HG02642 (cell line): ENCODE measurements at regions not wholly inside any gene's neighbourhood (a gene's known extent, or its start where the extent isn't known, plus 50 kb on each side); places are given as distances from the start of the nearest gene placed in this dataset.
A peak's percentile ranks its signal among the peaks of the same experiment; 100 is the strongest.

Source experiments
- ATAC-seq: cut with Tn5 transposase; IDR thresholded peaks from one replicate; pipeline ENCODE4 v1.9.1; 2021; ENCODE audit warnings: mild to moderate bottlenecking; ENCODE audit not compliant: unreplicated experiment, poor library complexity

DNA sequence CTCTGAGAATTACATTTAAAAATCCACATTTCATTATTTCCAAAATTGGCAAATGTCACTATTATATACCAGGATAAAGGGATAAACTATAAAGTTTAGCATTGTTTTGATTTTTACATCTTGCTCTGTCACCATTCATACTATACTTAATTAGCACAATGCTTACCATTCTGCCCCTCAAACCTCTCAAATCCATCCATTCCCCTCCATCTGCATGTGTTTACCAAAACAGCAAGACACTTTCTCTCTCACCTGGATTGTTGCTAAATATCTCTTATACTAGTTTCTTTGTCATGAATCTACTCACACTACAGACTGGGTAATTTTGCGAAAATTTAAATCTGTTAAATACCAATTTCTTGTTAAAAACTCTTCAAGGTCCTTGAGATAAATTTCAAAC, 496.1 kb downstream of the NR4A2 start:
- no peak for ATAC-seq

DNA sequence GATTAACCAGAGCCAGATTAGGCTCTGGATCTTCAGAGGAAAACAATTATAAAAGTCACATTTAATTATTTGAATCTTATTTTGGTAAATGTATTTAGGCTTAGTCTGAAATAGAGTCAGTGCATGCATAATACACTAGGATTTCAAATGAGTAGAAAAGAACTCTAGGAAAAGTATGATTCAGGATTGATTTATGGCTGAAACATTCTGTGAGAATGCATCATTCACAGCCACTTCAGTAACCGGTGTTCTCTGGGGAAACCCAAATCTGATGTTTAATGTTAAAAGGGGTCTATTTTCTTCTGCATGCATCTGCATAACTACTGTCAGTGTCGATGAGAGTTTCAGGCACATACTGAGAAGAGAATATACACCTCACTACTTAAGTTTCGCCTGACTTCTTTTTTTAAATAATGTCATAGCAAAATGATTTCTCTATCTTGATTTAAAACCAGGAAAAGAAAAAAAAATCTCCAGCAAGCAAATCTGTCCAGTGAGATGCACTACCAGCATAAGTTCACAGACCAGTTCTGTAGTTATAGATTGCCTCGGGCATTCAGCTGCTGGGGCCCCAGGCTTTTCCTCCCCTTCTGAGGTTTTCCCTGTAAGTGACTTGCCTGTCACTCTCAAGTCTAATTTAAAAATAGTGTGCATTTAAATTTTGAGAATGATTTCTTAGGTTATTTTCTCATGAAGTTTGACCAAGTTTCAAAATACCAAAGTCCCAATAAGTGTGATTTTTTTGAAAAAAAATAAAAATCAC, 501.5 kb downstream of the NR4A2 start:
- no peak for ATAC-seq

DNA sequence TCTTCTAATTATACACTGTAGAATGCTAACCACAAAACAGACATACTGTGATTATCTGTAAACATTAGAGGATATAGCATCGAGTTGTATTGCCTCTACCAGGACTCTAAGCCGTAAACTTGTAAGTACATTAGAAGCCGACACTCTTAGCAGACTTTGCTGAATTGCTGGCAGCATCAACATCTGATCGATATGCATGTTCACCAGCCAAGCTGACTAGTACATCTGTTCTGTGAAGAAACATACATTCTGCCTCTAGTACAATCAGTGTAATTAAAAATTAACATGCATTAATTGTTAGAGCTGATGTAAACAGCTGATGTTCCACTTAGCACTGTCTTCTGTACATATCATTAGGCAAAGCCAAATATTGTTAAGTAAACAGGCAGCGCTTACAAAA, 502.2 kb downstream of the NR4A2 start:
- no peak for ATAC-seq

DNA sequence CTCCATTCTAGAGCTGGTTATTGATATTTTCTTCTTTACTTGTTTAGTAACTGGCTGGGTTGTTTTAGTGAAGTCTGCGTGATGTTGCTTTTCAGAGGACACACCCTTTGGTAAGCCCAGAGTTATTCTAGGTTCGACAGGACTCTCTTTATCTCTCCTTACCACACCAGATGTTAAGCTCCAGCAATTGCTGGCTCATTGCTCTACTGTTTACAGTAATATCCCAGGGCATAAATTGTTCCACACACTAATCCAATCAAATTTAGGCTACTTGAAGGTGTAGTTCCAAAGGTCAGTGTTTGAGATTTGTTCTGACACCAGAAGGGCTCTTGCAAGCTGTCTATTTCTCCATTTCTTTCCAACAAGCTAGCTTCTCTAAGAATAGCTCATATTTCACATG, 506.6 kb downstream of the NR4A2 start:
- no peak for ATAC-seq

DNA sequence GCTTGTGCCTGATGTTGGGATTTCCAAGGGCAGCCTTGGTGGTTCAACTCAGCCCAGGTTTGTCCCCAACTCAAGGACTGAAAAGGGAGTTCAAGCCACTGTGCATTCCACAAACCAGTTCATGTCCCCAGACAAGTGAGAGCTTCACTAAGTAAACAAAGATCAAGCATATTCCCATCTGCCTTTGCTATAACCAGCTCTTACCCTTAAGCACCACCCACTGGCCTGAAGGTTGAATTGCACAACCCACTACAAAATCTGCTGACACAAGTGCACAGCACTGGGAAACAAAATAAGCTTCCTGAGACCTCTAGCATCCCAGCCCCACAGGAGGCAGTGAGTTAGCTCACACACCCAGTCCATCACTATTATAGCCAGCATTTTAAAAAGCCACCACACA, 516.7 kb downstream of the NR4A2 start:
- peak; percentile 93 for ATAC-seq

DNA sequence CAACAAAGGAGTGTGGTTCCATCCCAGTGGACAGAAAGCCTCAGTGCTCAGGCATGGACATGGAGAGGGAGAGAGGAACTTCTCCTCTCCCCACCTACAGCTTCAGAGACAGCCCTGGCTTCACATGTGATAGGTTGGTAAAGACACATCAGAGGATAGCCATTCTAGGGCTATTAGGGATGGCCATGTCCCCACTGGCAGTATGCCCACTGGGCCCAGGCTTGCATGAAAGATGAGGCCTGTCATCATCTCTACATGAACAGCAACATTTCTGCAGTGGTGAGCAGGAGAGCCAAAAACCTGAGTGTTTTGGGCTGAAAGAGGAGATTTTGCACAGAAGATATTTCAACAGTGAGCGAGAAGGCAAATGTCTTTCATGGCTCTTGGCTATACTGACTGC, 517.2 kb downstream of the NR4A2 start:
- ATAC-seq: peak; percentile 6

DNA sequence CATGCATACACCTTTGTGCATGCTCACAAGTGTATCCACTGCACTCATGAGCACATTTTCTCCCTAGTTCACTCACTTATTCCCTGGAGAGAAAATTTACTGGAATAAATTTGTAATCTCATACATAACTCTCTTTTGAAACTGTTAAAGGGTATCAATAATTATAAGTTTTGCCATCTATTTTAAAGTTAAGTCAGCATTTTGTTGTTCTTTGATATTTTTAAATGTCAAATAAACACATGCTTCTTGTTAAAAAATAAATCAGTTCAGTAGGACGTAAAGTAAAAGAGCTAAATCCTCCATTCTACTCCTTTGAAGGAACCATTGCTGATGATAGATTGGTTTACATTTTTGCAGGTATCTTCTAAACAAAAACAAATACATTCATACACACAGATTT, 522.1 kb downstream of the NR4A2 start:
- no peak for ATAC-seq

DNA sequence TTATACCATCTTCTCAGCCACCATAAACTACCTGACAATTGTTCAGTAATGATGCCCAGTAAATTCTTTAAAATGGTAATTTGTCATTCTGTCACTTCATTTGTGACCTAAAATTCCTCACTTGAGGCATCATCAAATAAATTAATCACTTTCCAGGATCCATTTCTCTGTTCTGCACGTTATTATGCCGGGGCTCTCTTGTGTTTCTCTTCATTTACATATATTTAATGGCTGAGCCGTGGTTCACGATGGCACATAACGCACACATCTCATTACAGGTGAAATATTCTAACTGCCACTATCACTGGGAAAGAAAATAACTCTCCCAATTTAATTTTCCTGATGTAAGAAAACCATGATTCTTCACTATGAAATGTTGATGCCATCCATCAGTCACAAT, 529.6 kb downstream of the NR4A2 start:
- no peak for ATAC-seq

DNA sequence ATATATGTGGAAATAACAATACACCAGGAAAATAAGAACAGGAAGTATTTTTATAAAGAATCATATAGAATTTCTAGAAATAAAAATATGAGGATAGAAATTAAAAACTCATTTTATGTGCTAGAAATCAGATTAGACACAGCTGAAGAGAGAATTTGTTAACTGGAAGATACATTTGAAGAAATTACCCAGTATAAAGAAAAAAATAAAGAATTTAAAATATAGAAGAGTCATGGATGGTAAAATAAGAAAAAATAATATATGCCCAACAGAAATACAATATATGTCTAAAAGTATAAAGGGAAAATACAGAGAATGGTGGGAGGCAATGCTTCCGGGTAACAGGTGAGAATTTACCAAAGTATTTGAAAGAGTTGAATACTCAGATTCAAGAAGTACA, 539.9 kb downstream of the NR4A2 start:
- ATAC-seq: no peak

DNA sequence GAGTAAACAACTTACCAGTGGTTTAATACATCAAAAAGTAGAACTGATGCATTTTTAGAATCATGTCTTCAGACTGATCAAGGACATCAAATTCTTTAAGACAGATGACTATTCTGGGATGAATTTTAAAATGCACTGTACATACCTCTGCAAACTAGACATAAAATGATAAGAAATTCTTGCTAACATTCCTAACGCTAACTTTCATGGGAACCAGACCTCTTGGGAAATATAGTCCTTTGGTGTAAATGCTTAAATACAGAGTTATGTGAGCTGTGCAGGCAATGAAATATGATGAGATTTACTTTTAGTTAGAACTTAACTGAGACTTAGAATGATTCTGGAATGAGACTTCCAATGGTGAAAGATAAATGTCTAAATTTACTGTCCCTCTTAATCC, 562.0 kb downstream of the NR4A2 start:
- ATAC-seq: no peak

DNA sequence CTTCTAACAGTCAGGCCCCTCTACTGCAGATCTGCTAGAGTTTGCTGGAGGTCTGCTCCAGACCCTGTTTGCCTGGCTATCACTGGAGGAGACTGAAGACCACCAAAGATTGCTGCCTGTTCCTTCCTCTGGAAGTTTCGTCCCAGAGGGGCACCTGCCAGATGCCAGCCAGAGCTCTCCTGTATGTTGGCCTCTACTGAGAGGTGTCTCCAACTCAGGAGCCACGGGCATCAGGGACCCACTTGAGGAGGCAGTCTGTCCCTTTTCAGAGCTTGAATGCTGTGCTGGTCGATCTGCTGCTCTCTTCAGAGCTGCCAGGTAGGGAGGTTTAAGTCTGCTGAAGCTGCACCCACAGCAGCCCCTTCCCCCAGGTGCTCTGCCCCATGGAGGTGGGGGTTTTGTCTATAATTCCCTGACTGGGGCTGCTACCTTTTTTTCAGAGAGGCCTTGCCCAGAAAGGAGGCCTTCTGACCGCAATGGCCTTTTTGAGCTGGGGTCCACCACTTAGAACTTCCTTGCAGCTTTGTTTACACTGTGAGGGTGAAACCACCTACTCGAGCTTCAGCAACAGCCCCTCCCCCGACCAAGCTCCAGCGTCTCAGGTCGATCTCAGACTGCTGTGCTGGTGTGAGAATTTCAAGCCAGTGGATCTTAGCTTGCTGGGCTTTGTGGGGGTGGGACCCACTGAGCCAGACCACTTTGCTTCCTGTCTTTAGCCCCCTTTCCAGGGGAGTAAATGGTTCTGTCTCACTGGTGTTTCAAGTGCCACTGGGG, 566.0 kb downstream of the NR4A2 start:
- no peak for ATAC-seq

DNA sequence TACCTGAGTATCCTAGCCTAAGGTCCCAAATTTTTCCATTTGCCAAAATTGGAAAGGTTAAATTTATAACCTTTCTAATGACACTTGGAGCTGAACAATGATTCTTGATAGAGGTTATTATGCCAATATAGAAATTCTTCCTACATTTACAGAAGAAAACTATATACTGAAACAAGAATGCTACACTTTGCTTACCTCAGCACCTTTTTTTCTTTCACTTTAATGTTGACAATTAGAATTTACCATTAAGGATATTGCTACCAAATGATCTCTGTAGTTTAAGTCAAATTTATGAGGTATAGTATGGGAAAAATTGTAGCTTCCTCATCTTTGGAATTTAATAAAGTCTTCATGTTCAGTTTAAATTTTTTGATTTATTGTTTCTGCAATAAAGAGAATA, 577.0 kb downstream of the NR4A2 start:
- no peak for ATAC-seq

DNA sequence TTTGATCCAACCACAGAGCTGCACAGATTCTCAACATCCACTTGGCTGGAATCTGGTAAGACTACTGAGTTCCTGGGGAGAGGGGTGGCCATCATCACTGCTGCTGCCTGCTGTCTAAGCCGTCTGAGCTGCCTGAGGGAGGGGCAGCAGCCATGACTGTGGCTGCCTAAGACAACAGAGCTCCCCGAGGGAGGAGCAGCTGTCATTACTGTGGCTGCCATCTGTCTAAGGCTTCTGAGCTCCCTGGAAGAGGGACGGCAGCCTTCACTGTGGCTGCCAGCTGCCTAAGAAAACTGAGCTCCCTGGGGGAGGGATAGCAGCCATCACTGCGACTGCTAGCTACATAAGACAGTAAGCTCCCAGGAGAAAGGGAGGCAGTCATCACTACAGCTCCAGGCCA, 584.4 kb downstream of the NR4A2 start:
- ATAC-seq: no peak

DNA sequence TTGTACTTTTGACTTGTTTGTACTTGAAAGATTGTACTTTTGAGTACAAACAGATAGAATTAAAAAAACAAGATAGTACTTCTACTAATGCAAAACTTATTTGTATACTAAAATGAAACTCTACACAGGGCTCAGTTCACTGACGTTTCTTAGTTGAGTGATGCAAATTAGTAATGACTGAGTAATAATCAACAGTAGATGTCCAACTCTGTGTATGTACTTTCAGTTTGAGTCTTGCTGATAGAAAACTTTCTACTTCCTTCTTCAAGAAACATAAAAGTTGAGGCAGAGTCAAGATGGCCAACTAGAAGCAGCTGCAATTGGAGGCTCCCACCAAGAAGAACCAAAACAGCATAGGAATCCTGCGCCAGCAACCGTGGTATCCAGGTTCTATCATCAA, 585.0 kb downstream of the NR4A2 start:
- peak; percentile 59 for ATAC-seq

DNA sequence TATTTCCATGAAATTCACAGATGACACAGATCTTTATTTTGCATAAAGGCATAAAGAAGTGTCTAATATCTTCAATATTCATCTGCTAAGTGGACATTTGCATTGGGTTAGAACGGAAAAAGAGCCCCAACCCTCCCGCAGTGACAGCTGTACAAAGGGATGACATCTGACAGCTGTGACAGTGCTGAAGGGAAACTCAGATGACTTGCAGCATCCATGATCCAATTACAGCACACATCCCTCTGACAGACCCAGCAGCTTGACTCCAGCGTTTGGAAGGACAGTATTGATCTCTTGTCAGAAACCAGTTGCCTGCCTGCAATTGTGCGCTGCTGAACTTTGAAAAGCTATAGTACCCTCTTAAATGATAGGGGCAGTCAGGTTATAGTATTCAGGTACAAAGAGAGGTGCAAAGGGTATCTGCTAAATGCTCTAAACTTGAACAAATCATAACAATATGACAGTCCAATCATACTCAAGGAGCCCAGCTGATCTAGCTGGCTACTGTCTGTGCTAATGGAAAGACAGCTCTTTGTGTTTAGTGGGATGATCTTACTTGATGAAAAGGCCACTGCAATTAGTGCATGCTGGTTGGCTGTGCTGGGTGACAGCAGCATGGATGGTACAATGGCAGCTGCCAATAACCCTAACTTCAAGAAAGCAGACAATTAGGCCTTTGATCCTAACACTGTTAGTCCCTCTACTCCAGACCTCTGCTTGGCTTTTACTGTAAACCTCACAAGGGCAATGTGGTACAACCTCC, 599.2 kb downstream of the NR4A2 start:
- ATAC-seq: no peak

DNA sequence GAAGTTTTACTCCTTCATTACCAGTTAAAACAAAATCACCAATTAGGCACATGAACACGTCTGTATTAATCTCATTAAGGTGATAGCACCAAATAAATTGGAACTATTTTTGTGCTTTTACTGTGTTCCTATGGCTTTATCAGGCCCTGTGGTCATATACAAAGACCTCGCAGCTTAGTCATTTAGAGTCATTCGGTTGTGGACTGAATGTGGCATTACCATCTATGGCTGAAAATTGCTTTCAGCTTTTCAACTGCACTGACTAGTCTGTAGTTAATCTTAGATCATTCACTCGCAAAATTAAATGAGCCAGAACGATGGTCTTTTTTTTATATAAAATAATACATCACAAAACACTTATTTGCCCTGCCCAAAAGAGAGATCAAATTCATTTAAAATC, 601.7 kb downstream of the NR4A2 start:
- no peak for ATAC-seq

DNA sequence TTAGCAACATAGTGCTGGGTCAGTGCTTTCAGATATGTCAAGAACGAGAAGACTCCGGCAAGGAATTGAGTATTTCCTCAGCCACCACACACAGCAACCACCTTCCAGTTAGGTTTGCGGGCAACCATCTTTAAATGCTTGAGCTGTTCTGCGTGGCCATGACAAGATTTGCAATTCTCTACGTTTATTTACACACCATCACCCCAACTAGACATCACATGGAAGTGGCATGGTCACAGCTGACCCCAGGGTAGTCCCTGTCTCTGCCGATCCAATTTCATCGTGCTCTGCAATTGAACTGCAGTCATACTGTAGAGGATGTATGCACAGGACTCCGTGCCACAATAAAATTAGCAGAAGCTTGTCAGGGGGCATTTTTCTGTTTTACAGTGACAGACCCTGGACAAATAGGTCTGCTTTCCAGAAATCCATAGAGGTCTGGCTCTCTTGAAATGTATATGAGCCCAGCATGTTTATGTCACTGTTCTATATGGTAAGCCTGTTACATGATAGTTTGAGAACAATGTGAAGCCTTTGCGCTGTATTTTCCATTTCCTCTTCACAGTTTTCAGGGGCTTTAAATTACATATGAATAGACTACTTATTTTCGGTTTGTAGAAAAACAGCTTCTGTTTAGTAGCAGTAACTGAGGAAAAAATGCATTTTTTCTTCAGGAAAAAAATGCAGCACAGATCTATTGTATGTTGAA, 605.2 kb downstream of the NR4A2 start:
- no peak for ATAC-seq

DNA sequence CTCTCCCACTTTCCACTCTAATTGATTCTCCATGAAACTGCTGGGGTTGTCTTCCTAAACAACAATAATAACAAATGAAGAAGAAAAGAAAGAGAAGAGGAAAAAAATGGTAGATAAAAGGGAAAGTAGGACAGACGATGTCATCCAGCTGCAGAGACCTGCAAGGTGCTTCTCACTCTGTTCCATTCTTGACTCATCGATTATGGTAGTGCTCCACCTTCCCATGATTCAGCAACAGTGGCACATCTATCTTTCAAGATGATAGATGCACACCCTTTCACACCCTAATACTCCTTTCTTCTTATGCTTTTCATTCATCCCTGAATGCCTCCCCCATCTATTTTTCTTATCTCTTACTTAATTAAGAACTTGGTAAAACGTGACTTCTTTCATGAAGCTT, 610.2 kb downstream of the NR4A2 start:
- no peak for ATAC-seq

DNA sequence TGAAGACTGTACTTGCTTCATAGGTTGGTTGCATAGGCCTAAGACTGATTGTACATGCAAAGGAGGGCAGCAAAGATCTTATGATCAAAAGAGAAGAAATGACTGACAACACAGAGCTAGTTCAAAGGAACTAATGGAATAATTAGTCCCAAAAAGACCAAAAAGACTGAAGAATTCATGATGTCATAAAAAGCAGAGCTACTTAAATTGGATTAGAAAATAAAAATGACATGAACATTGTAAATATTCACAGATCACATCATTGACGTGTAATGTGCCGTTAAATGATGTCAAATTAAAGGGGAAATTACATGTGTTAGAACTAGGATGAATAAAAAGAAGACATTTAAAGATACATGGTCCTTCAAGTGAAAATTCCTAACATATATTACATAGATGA, 616.8 kb downstream of the NR4A2 start:
- no peak for ATAC-seq

DNA sequence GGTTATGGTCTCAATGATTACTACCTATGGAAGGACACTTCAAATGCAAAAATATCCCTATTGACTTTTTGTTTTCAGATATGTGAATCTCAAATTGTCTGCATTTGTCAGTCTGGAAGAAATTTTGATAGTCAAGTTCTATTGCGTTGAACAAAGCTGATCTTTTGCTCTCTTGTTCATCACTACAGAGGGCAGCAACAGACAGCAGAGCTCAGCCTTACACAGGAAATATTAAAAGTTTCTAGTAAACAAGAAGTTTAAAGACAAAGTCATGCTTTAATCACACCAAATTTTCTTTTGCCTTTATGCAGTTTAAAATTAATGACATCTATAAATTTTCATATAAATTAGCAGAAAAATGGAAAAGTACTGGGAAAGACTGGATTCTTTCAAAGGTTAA, 617.5 kb downstream of the NR4A2 start:
- ATAC-seq: no peak

DNA sequence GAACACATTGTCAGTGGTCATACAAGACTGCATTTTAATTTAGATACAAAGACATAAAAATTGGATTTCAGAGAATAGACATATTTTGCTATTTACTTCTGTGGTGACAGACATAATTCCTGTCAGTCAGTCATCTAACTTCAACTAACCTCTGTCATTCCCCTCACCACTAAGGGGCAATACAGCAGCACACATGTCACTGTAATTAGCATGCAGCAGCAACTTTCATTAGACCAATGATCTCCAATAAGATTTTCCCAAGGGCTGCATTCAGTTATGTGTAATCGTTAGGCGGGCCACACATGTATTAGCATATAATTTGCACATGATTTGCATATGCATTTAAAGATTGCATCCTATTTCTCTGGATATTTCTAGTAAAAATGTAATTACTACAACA, 624.5 kb downstream of the NR4A2 start:
- ATAC-seq: no peak
